HUES64 (cell line): ENCODE measurements at regions not wholly inside any gene's neighbourhood (a gene's known extent, or its start where the extent isn't known, plus 50 kb on each side); places are given as distances from the start of the nearest gene placed in this dataset.
"Not testable (repeated sequence)": the region's sequence is repeated elsewhere in the genome, so short reads cannot be mapped to it uniquely, and the experiment has no call there.

Source experiments
- H3K27ac ChIP-seq: 2 replicates; pipeline ENCODE4 v1.7.0; 2013; ENCODE audit warnings: low read depth, low read length, inconsistent platforms
- H3K27me3 ChIP-seq: 2 replicates; pipeline ENCODE4 v1.6.1; 2013; ENCODE audit warnings: mild to moderate bottlenecking, low read length; ENCODE audit not compliant: insufficient read depth
- H3K36me3 ChIP-seq: 2 replicates; pipeline ENCODE4 v1.6.1; 2013; ENCODE audit warnings: mild to moderate bottlenecking, low read length; ENCODE audit not compliant: insufficient read depth
- H3K4me1 ChIP-seq: 2 replicates; pipeline ENCODE4 v1.6.1; 2013; ENCODE audit warnings: mild to moderate bottlenecking, low read length, moderate library complexity; ENCODE audit not compliant: insufficient read depth
- H3K4me3 ChIP-seq: 2 replicates; pipeline ENCODE4 v1.5.1; 2013; ENCODE audit warnings: mild to moderate bottlenecking, low read length, moderate library complexity
- H3K9ac ChIP-seq: 2 replicates; pipeline ENCODE4 v1.6.1; 2013; ENCODE audit warnings: mild to moderate bottlenecking, low read depth, low read length
- H3K9me3 ChIP-seq: 2 replicates; pipeline ENCODE4 v1.6.1; 2013; ENCODE audit warnings: low read depth, low read length; ENCODE audit not compliant: insufficient read depth
- WGBS: fragments of 150-250, 120-280 bp; methylation state at CpG from one replicate; pipeline ENCODE4 v1.1.7; 2013; ENCODE audit warnings: missing lambda C conversion rate; 5-methylcytosine and 5-hydroxymethylcytosine counted together

- Histone ChIP-seq H3K36me3 (no peaks in the 10 kb centered on the region), H3K9ac (no peak overlapping the region), H3K27ac (no peak overlapping the region), H3K9me3 (no peaks in the 10 kb centered on the region), H3K4me1 (no peaks in the 10 kb centered on the region), H3K4me3 (no peak overlapping the region), H3K27me3 (no peaks in the 10 kb centered on the region)
- WGBS = 100% methylated on average over 1 of the region's 1 CpG
These were observed 175.0 kb upstream of the COL11A1 start for GRCh38 chr1:103283371-103283770.

GRCh38 chr1:103275725-103276124 lies 167.4 kb upstream of the COL11A1 start:
- no peak overlapping the region for H3K9ac ChIP-seq
- H3K27ac ChIP-seq = no peak overlapping the region
- WGBS = 80% methylated on average over 1 of the region's 1 CpG

GRCh38 chr1:103274886-103275285 lies 166.6 kb upstream of the COL11A1 start:
- Histone ChIP-seq H3K4me1 (peaks cover 10% of the 10 kb centered on the region), H3K27me3 (no peaks in the 10 kb centered on the region), H3K9ac (no peak overlapping the region), H3K9me3 (no peaks in the 10 kb centered on the region), H3K36me3 (no peaks in the 10 kb centered on the region), H3K27ac (no peak overlapping the region), H3K4me3 (no peak overlapping the region)

More at GRCh38 chr1:103275725-103276124, 167.4 kb upstream of the COL11A1 start:
- no peaks in the 10 kb centered on the region for H3K27me3 ChIP-seq
- no peak overlapping the region for H3K4me3 ChIP-seq
- H3K4me1 ChIP-seq = peaks cover 10% of the 10 kb centered on the region
- no peaks in the 10 kb centered on the region for H3K36me3 ChIP-seq
- H3K9me3 ChIP-seq = no peaks in the 10 kb centered on the region

- WGBS = 80% methylated on average over 1 of the region's 3 CpGs
- no peak overlapping the region for H3K4me3 ChIP-seq
- H3K9me3 ChIP-seq = no peaks in the 10 kb centered on the region
These were observed 164.8 kb upstream of the COL11A1 start for GRCh38 chr1:103273106-103273505.

GRCh38 chr1:103271471-103271870 lies 163.1 kb upstream of the COL11A1 start:
- not testable (repeated sequence) for H3K4me1 ChIP-seq, H3K36me3 ChIP-seq, H3K27ac ChIP-seq, H3K9me3 ChIP-seq, H3K9ac ChIP-seq, H3K4me3 ChIP-seq, H3K27me3 ChIP-seq
- 100% methylated on average over 1 of the region's 1 CpG for WGBS

More at GRCh38 chr1:103273106-103273505, 164.8 kb upstream of the COL11A1 start:
- Histone ChIP-seq H3K27me3 (no peaks in the 10 kb centered on the region), H3K9ac (no peak overlapping the region), H3K27ac (no peak overlapping the region), H3K36me3 (no peaks in the 10 kb centered on the region), H3K4me1 (peaks cover 10% of the 10 kb centered on the region)

- WGBS = 91% methylated on average over 1 of the region's 1 CpG
- Histone ChIP-seq H3K9ac (no peak overlapping the region), H3K27me3 (no peaks in the 10 kb centered on the region), H3K4me1 (peaks cover 10% of the 10 kb centered on the region; the same call in 1 of the 2 replicates), H3K9me3 (no peaks in the 10 kb centered on the region), H3K36me3 (no peaks in the 10 kb centered on the region), H3K4me3 (no peak overlapping the region), H3K27ac (no peak overlapping the region)
These were observed 159.6 kb upstream of the COL11A1 start for GRCh38 chr1:103267893-103268292.

- H3K9me3 ChIP-seq = no peaks in the 10 kb centered on the region
- no peak overlapping the region for H3K9ac ChIP-seq
- H3K36me3 ChIP-seq = no peaks in the 10 kb centered on the region
- H3K27me3 ChIP-seq = no peaks in the 10 kb centered on the region
- H3K27ac ChIP-seq = no peak overlapping the region
- no peak overlapping the region for H3K4me3 ChIP-seq
- peaks cover 9% of the 10 kb centered on the region; the same call in 1 of the 2 replicates for H3K4me1 ChIP-seq
- WGBS = 97% methylated on average over 1 of the region's 1 CpG
These were observed 158.9 kb upstream of the COL11A1 start for GRCh38 chr1:103267266-103267665.

GRCh38 chr1:103266036-103266435 lies 157.7 kb upstream of the COL11A1 start:
- H3K27me3 ChIP-seq = no peaks in the 10 kb centered on the region
- H3K9me3 ChIP-seq = no peaks in the 10 kb centered on the region
- H3K36me3 ChIP-seq = no peaks in the 10 kb centered on the region
- H3K27ac ChIP-seq = no peak overlapping the region; the same call in 1 of the 2 replicates
- peaks cover 9% of the 10 kb centered on the region; the same call in 1 of the 2 replicates for H3K4me1 ChIP-seq
- H3K4me3 ChIP-seq = no peak overlapping the region
- no peak overlapping the region; the same call in 1 of the 2 replicates for H3K9ac ChIP-seq

GRCh38 chr1:103265551-103265950 lies 157.2 kb upstream of the COL11A1 start:
- no peak overlapping the region for H3K4me3 ChIP-seq
- H3K9me3 ChIP-seq = no peaks in the 10 kb centered on the region
- H3K9ac ChIP-seq = no peak overlapping the region; the same call in 1 of the 2 replicates
- H3K27me3 ChIP-seq = no peaks in the 10 kb centered on the region
- H3K36me3 ChIP-seq = no peaks in the 10 kb centered on the region
- H3K4me1 ChIP-seq = peaks cover 9% of the 10 kb centered on the region; the same call in 1 of the 2 replicates
- H3K27ac ChIP-seq = no peak overlapping the region; the same call in 1 of the 2 replicates

- H3K9me3 ChIP-seq = no peaks in the 10 kb centered on the region
- no peak overlapping the region for H3K4me3 ChIP-seq
- no peaks in the 10 kb centered on the region for H3K4me1 ChIP-seq
- 92% methylated on average over 2 of the region's 2 CpGs for WGBS
- no peaks in the 10 kb centered on the region for H3K27me3 ChIP-seq
- H3K27ac ChIP-seq = no peak overlapping the region
- H3K36me3 ChIP-seq = no peaks in the 10 kb centered on the region
- H3K9ac ChIP-seq = no peak overlapping the region
These were observed 151.7 kb upstream of the COL11A1 start for GRCh38 chr1:103259982-103260381.

GRCh38 chr1:103256490-103256889 lies 148.2 kb upstream of the COL11A1 start:
- Histone ChIP-seq H3K4me1 (no peaks in the 10 kb centered on the region), H3K9me3 (no peaks in the 10 kb centered on the region), H3K9ac (no peak overlapping the region), H3K4me3 (no peak overlapping the region), H3K36me3 (no peaks in the 10 kb centered on the region), H3K27me3 (no peaks in the 10 kb centered on the region), H3K27ac (no peak overlapping the region)
- 100% methylated on average over 1 of the region's 1 CpG for WGBS

GRCh38 chr1:103254691-103255090 lies 146.4 kb upstream of the COL11A1 start:
- Histone ChIP-seq H3K27me3 (no peaks in the 10 kb centered on the region), H3K4me1 (peaks cover 6% of the 10 kb centered on the region; the same call in 1 of the 2 replicates), H3K36me3 (no peaks in the 10 kb centered on the region), H3K9me3 (no peaks in the 10 kb centered on the region), H3K4me3 (no peak overlapping the region), H3K27ac (no peak overlapping the region), H3K9ac (no peak overlapping the region)
- no CpG with 5 or more reads among the region's 3 CpGs for WGBS
